Prostate gland (tissue), 2 donors: ENCODE measurements at regions not wholly inside any gene's neighbourhood (a gene's known extent, or its start where the extent isn't known, plus 50 kb on each side); places are given as distances from the start of the nearest gene placed in this dataset.

Source experiments
- DNase-seq: peaks from one replicate; pipeline ENCODE4 v3.0.0-alpha.2; 2019; ENCODE audit warnings: low spot score
- H3K27ac ChIP-seq, 2 donors: fragments of 200-600 bp; sonication (generic); 2 replicates each; pipeline ENCODE4 v1.5.1; 2017 to 2019
- H3K27me3 ChIP-seq: fragments of 200-600 bp; sonication (generic); replicated peaks from 2 replicates; pipeline ENCODE4 v1.5.1; 2019; ENCODE audit not compliant: insufficient read depth
- H3K36me3 ChIP-seq, 2 donors: fragments of 200-600 bp; sonication (generic); 1 replicate in 1 of 2; 2 replicates in 1 of 2; pipeline versions ENCODE4 v1.5.1 to v1.8.1; 2017 to 2019
- H3K4me1 ChIP-seq: fragments of 200-600 bp; sonication (generic); replicated peaks from 2 replicates; pipeline ENCODE4 v1.5.1; 2019
- H3K4me3 ChIP-seq, 2 donors: fragments of 200-600 bp; sonication (generic); 2 replicates each; pipeline ENCODE4 v1.5.1; 2017 to 2019
- H3K9me3 ChIP-seq: fragments of 200-600 bp; sonication (generic); 2 replicates; pipeline ENCODE4 v1.5.1; 2017
- CTCF ChIP-seq, 4 experiments: fragments of 200-600 bp in 2 of 4; fragments of 450-650 bp in 2 of 4; sonication (generic) in 2 of 4; IDR thresholded peaks; 1 replicate in 3 of 4; 2 replicates in 1 of 4; pipeline ENCODE4 v1.5.1; 2016 to 2019; ENCODE audit warnings: antibody characterized with exemption in 4 of 4, mild to moderate bottlenecking in 2 of 4, moderate library complexity in 2 of 4
- POLR2A ChIP-seq: fragments of 450-650 bp; IDR thresholded peaks from one replicate; pipeline ENCODE4 v1.6.1; 2016; ENCODE audit warnings: antibody characterized with exemption, mild to moderate bottlenecking
- POLR2AphosphoS5 ChIP-seq: sonication (generic); formaldehyde crosslinking; IDR thresholded peaks from one replicate; pipeline ENCODE4 v1.6.1; 2017; ENCODE audit warnings: antibody characterized with exemption
- WGBS: methylation state at CpG from one replicate; pipeline ENCODE4 v1.1.5; 2018; 5-methylcytosine and 5-hydroxymethylcytosine counted together
- intact Hi-C: fragments of 100-400 bp; cut with DNase I; formaldehyde crosslinking; loops from one replicate; pipeline ENCODE4 v1.14.2; 2022

- H3K4me1 ChIP-seq: no peaks in the 10 kb centered on the region
- no peak for DNase-seq
- 30% methylated on average over 2 of the region's 2 CpGs for WGBS
- no peak overlapping the region for H3K27ac ChIP-seq
- intact Hi-C loops: no loop called here
- H3K4me3 ChIP-seq: no peak overlapping the region
- no peaks in the 10 kb centered on the region for H3K9me3 ChIP-seq
- TF ChIP-seq POLR2AphosphoS5 (no peak), POLR2A (no peak), CTCF (IDR thresholded peaks at IDR 0.05) (no peak)
- H3K27me3 ChIP-seq: no peaks in the 10 kb centered on the region
- no peaks in the 10 kb centered on the region for H3K36me3 ChIP-seq
Measured at GRCh38 chr1:208369658-208370057, 125.5 kb upstream of the PLXNA2 start.

GRCh38 chr1:208374391-208374941 is 130.3 kb upstream of the PLXNA2 start:
- Histone ChIP-seq H3K4me3 (no peak overlapping the region), H3K27me3 (no peaks in the 10 kb centered on the region), H3K9me3 (no peaks in the 10 kb centered on the region), H3K36me3 (no peaks in the 10 kb centered on the region), H3K27ac (no peak overlapping the region), H3K4me1 (no peaks in the 10 kb centered on the region)
- WGBS: 85% methylated on average over 6 of the region's 6 CpGs
- intact Hi-C loops: no loop called here
- DNase-seq: no peak
- TF ChIP-seq POLR2A: no peak
- no peak for TF ChIP-seq CTCF (IDR thresholded peaks at IDR 0.05)
- no peak for TF ChIP-seq POLR2AphosphoS5

- no peaks in the 10 kb centered on the region for H3K36me3 ChIP-seq
- H3K4me3 ChIP-seq: no peak overlapping the region
- no peak for DNase-seq
- H3K4me1 ChIP-seq: no peaks in the 10 kb centered on the region
- no peaks in the 10 kb centered on the region for H3K9me3 ChIP-seq
- intact Hi-C loops: no loop called here
- TF ChIP-seq POLR2AphosphoS5 (no peak), CTCF (IDR thresholded peaks at IDR 0.05) (no peak), POLR2A (no peak)
- WGBS: 89% methylated on average over 1 of the region's 1 CpG
- H3K27me3 ChIP-seq: no peaks in the 10 kb centered on the region
- H3K27ac ChIP-seq: no peak overlapping the region
Measured at GRCh38 chr1:208381481-208381880, 137.3 kb upstream of the PLXNA2 start.

- DNase-seq: no peak
- H3K27ac ChIP-seq: no peak overlapping the region
- no peak for TF ChIP-seq POLR2A
- TF ChIP-seq POLR2AphosphoS5: no peak
- TF ChIP-seq CTCF (IDR thresholded peaks at IDR 0.05): no peak
- no peaks in the 10 kb centered on the region for H3K4me1 ChIP-seq
- no peaks in the 10 kb centered on the region for H3K27me3 ChIP-seq
- intact Hi-C loops: no loop called here
- whole genome bisulfite sequencing: 48% methylated on average over 9 of the region's 9 CpGs
- no peaks in the 10 kb centered on the region for H3K9me3 ChIP-seq
- H3K4me3 ChIP-seq: no peak overlapping the region
- H3K36me3 ChIP-seq: no peaks in the 10 kb centered on the region
Measured at GRCh38 chr1:208387908-208388811, 144.0 kb upstream of the PLXNA2 start.

GRCh38 chr1:208393416-208393815 is 149.2 kb upstream of the PLXNA2 start:
- intact Hi-C loops: no loop called here
- H3K27ac ChIP-seq: no peak overlapping the region
- no peaks in the 10 kb centered on the region for H3K36me3 ChIP-seq
- H3K4me3 ChIP-seq: no peak overlapping the region
- H3K4me1 ChIP-seq: no peaks in the 10 kb centered on the region
- no peak for DNase-seq
- 70% methylated on average over 3 of the region's 3 CpGs for WGBS
- H3K27me3 ChIP-seq: no peaks in the 10 kb centered on the region
- H3K9me3 ChIP-seq: no peaks in the 10 kb centered on the region
- TF ChIP-seq POLR2AphosphoS5 (no peak), POLR2A (no peak), CTCF (IDR thresholded peaks at IDR 0.05) (no peak)
